Cardiac muscle cell (in vitro differentiated cells and primary cell): ENCODE measurements at regions not wholly inside any gene's neighbourhood (a gene's known extent, or its start where the extent isn't known, plus 50 kb on each side); places are given as distances from the start of the nearest gene placed in this dataset.

Experiments
- DNase-seq, 2 donors: peaks; one replicate each; pipeline versions ENCODE4 v3.0.0 to v3.0.0-alpha.2; 2010 to 2017; ENCODE audit warnings: low read depth in 1 of 2, low spot score in 1 of 2
- H3K27ac ChIP-seq: fragments of 200-600 bp; sonication (generic); 2 replicates; pipeline ENCODE4 v1.5.1; 2016
- H3K27me3 ChIP-seq: fragments of 200-600 bp; sonication (generic); 2 replicates; pipeline ENCODE4 v1.6.0; 2016; ENCODE audit warnings: control low read depth
- H3K36me3 ChIP-seq: fragments of 200-600 bp; sonication (generic); 2 replicates; pipeline ENCODE4 v1.5.1; 2016; ENCODE audit warnings: control low read depth
- H3K4me1 ChIP-seq: fragments of 200-600 bp; sonication (generic); 2 replicates; pipeline ENCODE4 v1.8.1; 2017; ENCODE audit warnings: low read depth, mild to moderate bottlenecking, mixed run types
- H3K4me3 ChIP-seq: fragments of 200-600 bp; sonication (generic); 2 replicates; pipeline ENCODE4 v1.5.1; 2016; ENCODE audit warnings: mild to moderate bottlenecking
- H3K9me3 ChIP-seq: fragments of 200-600 bp; sonication (generic); 2 replicates; pipeline ENCODE4 v1.5.1; 2017; ENCODE audit warnings: low read depth, mild to moderate bottlenecking, control low read depth
- TF ChIP-seq, protein P1 (sequence below): IDR thresholded peaks from 2 replicates; pipeline ENCODE4 v1.5.1; 2012; ENCODE audit warnings: low read depth, mild to moderate bottlenecking, low read length

DNA sequence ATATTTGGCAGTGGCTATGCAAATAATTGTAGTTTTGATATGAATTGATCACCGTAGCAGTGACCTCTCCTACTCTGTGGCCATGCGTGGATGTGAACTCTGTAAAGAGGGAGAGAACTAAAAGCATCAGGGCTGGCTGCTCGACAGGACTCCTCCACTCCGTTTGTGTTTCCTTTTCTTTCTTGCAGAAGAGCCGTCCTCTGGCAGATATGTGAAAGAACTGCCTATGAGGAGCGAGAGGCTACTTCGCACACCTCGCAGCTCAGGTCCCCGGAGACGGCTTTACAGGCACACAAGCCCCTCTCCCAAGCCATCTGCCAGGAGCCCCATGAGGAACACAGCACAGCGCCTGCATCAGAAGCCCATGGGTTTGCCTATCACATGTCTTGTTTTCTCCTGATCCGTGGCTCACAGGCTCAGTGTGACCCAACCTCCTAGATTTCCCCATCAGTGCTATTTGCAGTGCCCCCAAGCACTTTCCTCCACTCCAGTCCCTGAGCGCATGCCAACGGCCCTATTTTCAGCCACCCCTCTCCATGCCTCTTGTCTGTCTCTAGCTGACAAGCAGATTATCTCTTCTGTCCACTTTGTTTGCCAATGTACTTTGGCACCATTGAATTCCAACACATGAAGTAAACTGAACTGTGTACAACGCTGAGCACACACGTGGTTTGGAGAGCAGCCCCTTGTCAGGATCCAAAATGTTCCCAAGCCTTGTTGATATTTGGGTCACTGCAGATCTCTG is 164.3 kb upstream of the AKR1E2 start:
- TF ChIP-seq, protein P1, sequence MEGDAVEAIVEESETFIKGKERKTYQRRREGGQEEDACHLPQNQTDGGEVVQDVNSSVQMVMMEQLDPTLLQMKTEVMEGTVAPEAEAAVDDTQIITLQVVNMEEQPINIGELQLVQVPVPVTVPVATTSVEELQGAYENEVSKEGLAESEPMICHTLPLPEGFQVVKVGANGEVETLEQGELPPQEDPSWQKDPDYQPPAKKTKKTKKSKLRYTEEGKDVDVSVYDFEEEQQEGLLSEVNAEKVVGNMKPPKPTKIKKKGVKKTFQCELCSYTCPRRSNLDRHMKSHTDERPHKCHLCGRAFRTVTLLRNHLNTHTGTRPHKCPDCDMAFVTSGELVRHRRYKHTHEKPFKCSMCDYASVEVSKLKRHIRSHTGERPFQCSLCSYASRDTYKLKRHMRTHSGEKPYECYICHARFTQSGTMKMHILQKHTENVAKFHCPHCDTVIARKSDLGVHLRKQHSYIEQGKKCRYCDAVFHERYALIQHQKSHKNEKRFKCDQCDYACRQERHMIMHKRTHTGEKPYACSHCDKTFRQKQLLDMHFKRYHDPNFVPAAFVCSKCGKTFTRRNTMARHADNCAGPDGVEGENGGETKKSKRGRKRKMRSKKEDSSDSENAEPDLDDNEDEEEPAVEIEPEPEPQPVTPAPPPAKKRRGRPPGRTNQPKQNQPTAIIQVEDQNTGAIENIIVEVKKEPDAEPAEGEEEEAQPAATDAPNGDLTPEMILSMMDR = no peak
- H3K4me3 ChIP-seq = no peak overlapping the region
- H3K27me3 ChIP-seq = no peaks in the 10 kb centered on the region
- no peaks in the 10 kb centered on the region for H3K36me3 ChIP-seq
- H3K4me1 ChIP-seq = peaks cover 31% of the 10 kb centered on the region
- DNase-seq = peak in 1 of 2 donors; percentile 75
- no peaks in the 10 kb centered on the region for H3K9me3 ChIP-seq
- H3K27ac ChIP-seq = peak overlapping the region; percentile 87

DNA sequence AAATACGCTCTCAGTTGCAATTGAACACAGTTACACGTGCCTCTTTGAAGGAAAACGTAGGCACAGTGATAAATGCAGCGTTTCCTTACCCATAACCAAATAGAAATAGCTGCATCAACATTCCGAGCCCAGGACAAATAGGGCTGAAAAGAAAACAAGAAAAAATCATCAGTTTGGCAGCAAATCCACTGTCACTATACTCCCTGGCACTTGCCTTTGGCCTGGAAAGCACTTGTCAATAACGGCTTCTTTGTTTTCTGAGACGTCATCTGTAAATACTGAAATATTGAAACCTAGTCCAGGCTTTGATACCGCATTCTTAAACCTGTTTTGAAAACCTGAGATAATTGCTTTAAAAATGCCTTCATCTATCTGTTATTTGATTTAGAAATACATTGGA is 167.2 kb upstream of the AKR1E2 start:
- no peaks in the 10 kb centered on the region for H3K9me3 ChIP-seq
- TF ChIP-seq, protein P1 = no peak
- no peaks in the 10 kb centered on the region for H3K36me3 ChIP-seq
- DNase-seq = no peak
- peaks cover 26% of the 10 kb centered on the region for H3K4me1 ChIP-seq
- H3K27ac ChIP-seq = no peak overlapping the region
- no peak overlapping the region for H3K4me3 ChIP-seq
- H3K27me3 ChIP-seq = no peaks in the 10 kb centered on the region

DNA sequence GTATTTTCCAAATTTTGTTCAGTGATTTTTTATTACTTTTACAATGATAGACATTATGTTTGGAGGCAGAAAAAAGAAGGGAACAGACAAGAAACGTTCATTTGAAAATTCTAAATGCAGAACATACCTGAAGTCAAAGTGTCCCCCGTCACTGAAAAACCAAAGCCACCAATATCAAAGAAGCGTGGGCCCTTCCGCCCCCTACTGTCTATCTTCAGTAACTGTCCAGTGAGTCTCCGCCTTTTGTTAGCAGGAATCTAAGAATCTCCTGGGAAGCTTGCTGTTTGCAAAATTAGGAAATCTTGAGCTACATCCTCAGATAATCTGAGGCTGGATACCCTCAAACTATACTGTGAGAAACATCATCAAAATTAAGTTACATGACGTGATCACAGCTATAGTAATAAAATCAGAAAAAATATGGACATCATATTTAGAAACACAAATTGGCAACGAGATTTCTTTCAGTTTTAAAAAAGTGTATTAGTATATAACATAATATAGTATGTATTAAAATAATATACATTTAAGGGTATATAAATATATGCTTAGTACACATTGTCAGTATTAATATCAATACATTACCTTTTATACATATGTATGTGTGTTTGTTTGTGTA is 169.3 kb upstream of the AKR1E2 start:
- Histone ChIP-seq H3K4me1 (peaks cover 6% of the 10 kb centered on the region), H3K4me3 (no peak overlapping the region), H3K27me3 (no peaks in the 10 kb centered on the region), H3K9me3 (no peaks in the 10 kb centered on the region), H3K27ac (no peak overlapping the region), H3K36me3 (no peaks in the 10 kb centered on the region)
- DNase-seq = peak; percentile 77 to 78
- TF ChIP-seq, protein P1 = peak; percentile 89

DNA sequence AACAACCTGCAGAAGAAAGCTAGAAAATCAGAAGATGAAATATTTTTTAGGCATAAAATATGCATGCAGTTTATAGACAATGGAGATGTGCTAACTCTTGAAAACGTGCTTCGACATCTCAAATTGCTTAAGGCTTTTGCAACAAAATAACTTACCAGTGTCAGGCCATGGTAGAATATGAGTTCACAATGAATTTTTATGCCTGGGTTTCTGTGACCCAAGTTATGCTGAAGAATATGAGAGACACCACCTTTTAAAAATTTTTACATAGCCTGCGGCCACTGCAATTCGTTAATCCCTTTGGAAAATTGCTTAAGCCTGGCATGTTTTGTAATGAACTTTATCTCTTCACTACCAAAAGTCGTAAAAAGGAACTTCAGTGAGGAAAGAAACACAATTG is 170.1 kb upstream of the AKR1E2 start:
- H3K27ac ChIP-seq = no peak overlapping the region
- TF ChIP-seq, protein P1 = no peak
- no peak for DNase-seq

DNA sequence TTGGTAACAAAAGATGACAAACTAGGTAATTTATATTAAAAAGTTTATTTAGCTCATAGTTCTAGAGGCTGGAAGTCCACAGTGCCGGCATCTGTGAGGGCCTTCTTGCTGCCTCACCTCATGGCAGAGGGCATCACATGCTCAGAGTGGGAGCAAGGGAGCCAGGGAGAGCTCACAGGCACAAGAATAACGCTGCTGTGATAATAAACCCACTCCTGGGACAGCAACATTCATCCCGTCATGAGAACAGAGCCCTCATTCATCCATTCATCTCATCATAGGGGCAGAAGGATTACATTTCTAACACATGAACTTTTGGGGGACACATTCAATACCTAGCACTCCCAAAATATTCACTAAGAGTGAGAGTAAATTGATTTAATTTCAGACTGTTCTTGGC is 170.6 kb upstream of the AKR1E2 start:
- Histone ChIP-seq H3K4me3 (no peak overlapping the region), H3K9me3 (no peaks in the 10 kb centered on the region), H3K4me1 (no peaks in the 10 kb centered on the region), H3K27ac (no peak overlapping the region), H3K36me3 (no peaks in the 10 kb centered on the region), H3K27me3 (no peaks in the 10 kb centered on the region)
- TF ChIP-seq, protein P1 = no peak
- no peak for DNase-seq

More for the DNA sequence above, 170.1 kb upstream of the AKR1E2 start:
- H3K4me3 ChIP-seq = no peak overlapping the region
- H3K9me3 ChIP-seq = no peaks in the 10 kb centered on the region
- H3K27me3 ChIP-seq = no peaks in the 10 kb centered on the region
- H3K36me3 ChIP-seq = no peaks in the 10 kb centered on the region
- H3K4me1 ChIP-seq = no peaks in the 10 kb centered on the region
